ENCODE measurements at regions not wholly inside any gene's neighbourhood (a gene's known extent, or its start where the extent isn't known, plus 50 kb on each side); places are given as distances from the start of the nearest gene placed in this dataset.

DNA sequence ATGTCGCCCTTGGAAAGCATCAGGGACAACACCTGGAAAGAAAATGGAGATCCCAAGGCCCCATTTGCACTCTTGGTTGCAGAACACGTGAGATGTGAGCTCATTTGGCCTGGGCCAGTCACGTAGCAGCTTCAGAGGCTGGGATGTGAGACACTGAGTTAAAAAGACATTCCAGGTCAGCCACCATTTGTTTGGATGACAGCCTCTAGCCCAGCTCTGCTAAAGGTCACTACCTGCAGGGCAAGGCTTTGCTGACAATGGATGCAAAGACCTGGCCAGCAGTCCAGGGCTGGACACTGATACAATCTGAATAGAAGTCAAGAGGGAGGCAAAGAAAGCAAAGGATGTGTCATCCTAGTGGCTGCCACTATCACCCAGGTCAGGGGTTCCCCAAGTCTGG, 83.9 kb upstream of the LRPPRC start:
- H4K8ac ChIP-seq (replicated peaks; ENCODE audit: insufficient read length, low read depth, low read length): no peak overlapping the region
- TF ChIP-seq, protein P1, sequence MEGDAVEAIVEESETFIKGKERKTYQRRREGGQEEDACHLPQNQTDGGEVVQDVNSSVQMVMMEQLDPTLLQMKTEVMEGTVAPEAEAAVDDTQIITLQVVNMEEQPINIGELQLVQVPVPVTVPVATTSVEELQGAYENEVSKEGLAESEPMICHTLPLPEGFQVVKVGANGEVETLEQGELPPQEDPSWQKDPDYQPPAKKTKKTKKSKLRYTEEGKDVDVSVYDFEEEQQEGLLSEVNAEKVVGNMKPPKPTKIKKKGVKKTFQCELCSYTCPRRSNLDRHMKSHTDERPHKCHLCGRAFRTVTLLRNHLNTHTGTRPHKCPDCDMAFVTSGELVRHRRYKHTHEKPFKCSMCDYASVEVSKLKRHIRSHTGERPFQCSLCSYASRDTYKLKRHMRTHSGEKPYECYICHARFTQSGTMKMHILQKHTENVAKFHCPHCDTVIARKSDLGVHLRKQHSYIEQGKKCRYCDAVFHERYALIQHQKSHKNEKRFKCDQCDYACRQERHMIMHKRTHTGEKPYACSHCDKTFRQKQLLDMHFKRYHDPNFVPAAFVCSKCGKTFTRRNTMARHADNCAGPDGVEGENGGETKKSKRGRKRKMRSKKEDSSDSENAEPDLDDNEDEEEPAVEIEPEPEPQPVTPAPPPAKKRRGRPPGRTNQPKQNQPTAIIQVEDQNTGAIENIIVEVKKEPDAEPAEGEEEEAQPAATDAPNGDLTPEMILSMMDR (conservative IDR thresholded peaks at IDR 0.05): no peak
- no peak overlapping the region for H3K27ac ChIP-seq (ENCODE audit: insufficient read length, low read depth, low read length)
- no peak for DNase-seq
- H3T11ph ChIP-seq (ENCODE audit: low read length): no peak overlapping the region
- no peaks in the 10 kb centered on the region for H3K9me3 ChIP-seq (ENCODE audit: control insufficient read depth, low read depth, low read length)
- Mint-ChIP-seq H3K27me3 (ENCODE audit: low read depth) (no peaks in the 10 kb centered on the region), H3K36me3 (ENCODE audit: insufficient read depth in 1 of 3, low read depth in 3 of 3) (no peaks in the 10 kb centered on the region), H3K9me3 (no peaks in the 10 kb centered on the region), H3K4me1 (no peaks in the 10 kb centered on the region; a peak in 1 of 4 replicates), H3K27ac (no peak overlapping the region; a peak in 1 of 7 replicates), H3K4me3 (no peak overlapping the region)
- H3K23me2 ChIP-seq (ENCODE audit: insufficient read length, low read depth, low read length, poor library complexity, severe bottlenecking): no peaks in the 10 kb centered on the region
- H2BK120ac ChIP-seq (ENCODE audit: low read depth, low read length, poor library complexity, severe bottlenecking): no peak overlapping the region
- no peak overlapping the region for H2AK5ac ChIP-seq (ENCODE audit: insufficient read length, low read length)
- no peaks in the 10 kb centered on the region for H4K20me1 ChIP-seq (ENCODE audit: control insufficient read depth, insufficient read depth, insufficient read length)
- no peak overlapping the region for H3K14ac ChIP-seq (ENCODE audit: insufficient read depth, low read length)
- H3K4ac ChIP-seq (ENCODE audit: low read depth, low read length): no peak overlapping the region
- no CpG with 5 or more reads among the region's 3 CpGs for WGBS (ENCODE audit: extremely low coverage, insufficient read length, low lambda C conversion rate)
- no peaks in the 10 kb centered on the region for H3K27me3 ChIP-seq (ENCODE audit: insufficient read depth, low read length)
- H4K5ac ChIP-seq (ENCODE audit: insufficient read length, low read depth, low read length): no peak overlapping the region
- H3K23ac ChIP-seq (ENCODE audit: insufficient read length, low read depth, low read length): no peak overlapping the region
- H3K79me1 ChIP-seq (ENCODE audit: insufficient read depth, low read depth, low read length, poor library complexity, severe bottlenecking): no peaks in the 10 kb centered on the region
- H2BK5ac ChIP-seq (ENCODE audit: insufficient read length, low read length): no peak overlapping the region
- H3K56ac ChIP-seq (ENCODE audit: insufficient read length, low read depth, low read length): no peak overlapping the region
- no peaks in the 10 kb centered on the region for H3K79me2 ChIP-seq (ENCODE audit: insufficient read depth, low read length)
- no peak overlapping the region for H3K4me2 ChIP-seq (ENCODE audit: insufficient read depth, insufficient read length, low read length)
- H2AFZ ChIP-seq (ENCODE audit: low read length): no peak overlapping the region
- no peak overlapping the region for H3K18ac ChIP-seq (ENCODE audit: insufficient read length, low read depth, low read length)
- H4K91ac ChIP-seq (ENCODE audit: insufficient read length, low read depth, low read length): no peak overlapping the region
- H3K9ac ChIP-seq (ENCODE audit: extremely low read depth, insufficient read length, low read length): no peak overlapping the region
- no peaks in the 10 kb centered on the region for H3K4me1 ChIP-seq (ENCODE audit: insufficient read depth, low read length)
- no peak overlapping the region for H2BK15ac ChIP-seq (ENCODE audit: low read depth, low read length)
- no peak overlapping the region for H2BK12ac ChIP-seq (ENCODE audit: insufficient read length, low read depth, low read length)
- H2BK20ac ChIP-seq (ENCODE audit: low read depth, low read length, poor library complexity, severe bottlenecking): no peak overlapping the region
